ENCODE measurements at regions not wholly inside any gene's neighbourhood (a gene's known extent, or its start where the extent isn't known, plus 50 kb on each side); places are given as distances from the start of the nearest gene placed in this dataset.

DNA sequence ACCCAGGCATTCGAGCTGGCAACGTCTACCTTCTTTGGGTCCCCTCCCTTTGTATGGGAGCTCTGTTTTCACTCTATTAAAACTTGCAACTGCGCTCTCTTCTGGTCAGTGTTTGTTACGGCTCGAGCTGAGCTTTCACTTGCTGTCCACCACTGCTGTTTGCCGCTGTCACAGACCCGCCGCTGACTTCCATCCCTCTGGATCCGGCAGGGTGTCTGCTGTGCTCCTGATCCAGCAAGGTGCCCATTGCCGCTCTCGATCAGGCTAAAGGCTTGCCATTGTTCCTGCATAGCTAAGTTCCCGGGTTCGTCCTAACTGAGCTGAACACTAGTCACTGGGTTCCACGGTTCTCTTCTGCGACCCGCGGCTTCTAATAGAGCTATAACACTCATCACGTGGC is 183.5 kb upstream of the GALNTL6 start:
- no peak for DNase-seq

DNA sequence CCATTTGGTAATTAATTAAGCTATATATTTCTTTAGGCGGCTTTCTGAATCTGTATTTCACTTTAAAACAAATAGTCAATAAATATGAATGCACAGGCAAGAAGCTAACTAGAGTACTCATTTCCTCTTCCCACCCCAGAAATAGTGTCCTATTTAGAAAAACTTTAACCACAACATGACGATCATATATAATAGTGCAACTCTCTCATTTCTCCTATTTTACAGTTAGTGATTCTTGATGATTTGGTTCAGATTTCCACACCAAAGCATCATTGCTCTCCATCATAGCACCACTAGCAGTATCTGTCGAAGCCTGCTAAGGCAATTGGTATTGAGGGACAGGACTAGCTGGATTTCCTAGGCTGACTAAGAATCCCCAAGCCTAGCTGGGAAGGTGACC is 184.0 kb upstream of the GALNTL6 start:
- no peak for DNase-seq

DNA sequence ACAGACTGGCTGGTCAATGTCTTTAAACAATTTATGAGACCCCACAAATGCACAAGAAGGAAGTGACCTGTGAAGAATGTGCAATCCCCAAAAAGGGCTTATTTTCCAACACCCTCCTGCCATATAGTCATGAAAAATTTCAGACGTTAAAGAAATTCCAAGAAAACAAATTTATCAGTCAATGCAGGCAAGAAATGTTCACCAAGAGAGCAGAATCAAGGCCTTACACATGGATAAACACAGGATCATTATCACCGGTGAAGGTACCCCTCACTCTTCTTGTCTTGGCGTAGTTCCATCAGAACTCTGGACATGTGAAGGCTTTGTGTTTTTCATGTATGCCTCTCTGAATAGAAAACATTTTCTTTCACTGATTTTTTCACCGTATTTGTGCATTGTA is 186.7 kb upstream of the GALNTL6 start:
- no peak for DNase-seq

GRCh38 chr4:171622729-171623128 is 190.5 kb upstream of the GALNTL6 start:
- DNase-seq, result no peak

GRCh38 chr4:171621646-171622045 is 191.6 kb upstream of the GALNTL6 start:
- DNase-seq, result no peak

DNA sequence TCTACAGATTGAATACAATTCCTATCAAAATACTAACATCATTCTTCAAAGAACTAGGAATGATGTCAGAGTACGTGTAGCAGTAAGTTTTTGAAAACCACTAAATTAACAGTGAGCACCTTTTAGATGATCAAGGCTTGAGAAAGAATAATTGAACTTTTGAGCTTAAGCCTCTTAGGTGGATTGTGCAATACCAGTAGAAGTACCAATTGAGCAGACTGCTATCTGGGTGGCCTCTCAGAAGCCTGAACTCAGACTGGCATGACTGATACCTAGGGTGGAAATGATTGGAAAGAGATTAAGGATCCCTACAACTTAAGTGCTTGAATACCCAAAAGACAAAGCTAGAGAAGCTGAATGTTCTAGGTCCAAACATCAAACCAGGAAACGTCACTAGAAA is 200.3 kb upstream of the GALNTL6 start:
- DNase-seq, result no peak

- no peak for DNase-seq
Measured at GRCh38 chr4:171602638-171603355, 210.4 kb upstream of the GALNTL6 start.

DNA sequence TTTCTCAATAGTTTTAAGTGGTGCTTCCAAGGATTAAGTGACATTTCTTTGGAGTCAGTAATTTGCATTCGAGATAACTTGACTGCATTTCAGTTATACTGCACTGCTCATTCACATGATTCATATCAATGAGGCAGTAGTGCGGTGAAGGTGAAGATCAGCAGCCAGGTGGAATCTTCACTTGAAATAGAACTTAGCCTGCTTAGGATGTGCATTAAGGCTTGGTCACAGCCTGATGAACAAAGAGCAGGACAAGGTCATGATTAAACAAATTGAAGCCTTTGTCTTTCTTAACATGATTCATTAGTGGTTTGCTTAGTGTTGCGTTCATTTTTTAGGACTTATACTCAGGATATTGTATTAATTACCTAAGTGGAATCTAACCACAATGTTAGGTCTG is 212.1 kb upstream of the GALNTL6 start:
- DNase-seq, result no peak

DNA sequence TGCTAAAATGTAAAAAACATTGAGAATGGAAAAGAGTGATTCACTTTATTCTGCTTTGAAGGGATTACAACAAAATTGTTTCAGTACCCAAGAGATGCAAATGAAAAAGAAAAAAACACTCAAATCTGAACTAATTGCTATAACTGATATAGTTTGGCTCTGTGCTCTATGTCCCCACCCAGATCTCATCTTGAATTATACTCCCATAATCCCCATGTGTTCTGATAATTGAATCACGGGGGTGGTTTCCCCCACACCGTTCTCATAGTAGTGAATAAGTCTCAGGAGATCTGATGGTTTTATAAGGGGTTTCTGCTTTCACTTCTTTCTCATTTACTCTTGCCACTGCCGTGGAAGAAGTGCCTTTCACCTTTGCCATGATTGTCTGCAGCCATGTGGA is 213.6 kb upstream of the GALNTL6 start:
- DNase-seq, result no peak

DNA sequence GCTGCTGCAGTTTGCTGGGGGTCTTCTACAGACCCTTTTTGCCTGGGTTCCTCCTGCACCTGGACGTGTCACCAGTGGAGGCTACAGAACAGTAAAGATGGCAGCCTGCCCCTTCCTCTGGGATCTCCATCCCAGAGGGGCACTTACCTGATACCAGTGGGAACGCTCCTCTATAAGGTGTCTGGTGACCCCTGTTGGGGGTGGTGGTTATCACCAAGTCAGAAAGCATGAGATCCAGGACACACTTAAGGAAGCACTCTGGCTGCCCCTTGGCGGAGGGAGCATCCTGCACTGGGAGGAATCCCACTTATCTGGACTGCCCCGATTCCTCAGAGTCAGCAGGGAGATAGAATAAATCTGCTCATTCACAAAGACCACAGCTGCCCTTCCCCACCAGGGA is 218.9 kb upstream of the GALNTL6 start:
- DNase-seq, result no peak

DNA sequence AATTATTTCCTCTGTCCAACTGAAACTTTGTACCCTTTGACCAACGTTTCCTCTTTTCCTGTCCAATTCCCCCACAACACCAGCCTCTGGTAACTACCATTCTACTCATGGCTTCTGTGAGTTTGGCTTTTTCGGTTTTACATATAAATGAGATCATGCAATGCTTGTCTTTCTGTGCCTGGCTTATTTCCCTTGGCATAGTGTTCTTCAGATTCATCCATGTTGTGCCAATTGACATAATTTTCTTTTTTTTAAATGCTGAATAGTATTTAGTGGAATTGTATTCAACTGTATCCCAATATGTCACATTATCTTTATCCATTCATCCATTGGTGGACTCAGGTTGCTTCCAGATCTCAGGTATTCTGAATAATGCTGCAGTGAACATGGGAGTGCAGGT is 222.5 kb upstream of the GALNTL6 start:
- no peak for DNase-seq

- DNase-seq, result no peak
Measured at GRCh38 chr4:171588764-171589163, 224.4 kb upstream of the GALNTL6 start.

GRCh38 chr4:171588051-171588545 is 225.1 kb upstream of the GALNTL6 start:
- no peak for DNase-seq

- no peak for DNase-seq
Measured at GRCh38 chr4:171583790-171584189, 229.4 kb upstream of the GALNTL6 start.

DNA sequence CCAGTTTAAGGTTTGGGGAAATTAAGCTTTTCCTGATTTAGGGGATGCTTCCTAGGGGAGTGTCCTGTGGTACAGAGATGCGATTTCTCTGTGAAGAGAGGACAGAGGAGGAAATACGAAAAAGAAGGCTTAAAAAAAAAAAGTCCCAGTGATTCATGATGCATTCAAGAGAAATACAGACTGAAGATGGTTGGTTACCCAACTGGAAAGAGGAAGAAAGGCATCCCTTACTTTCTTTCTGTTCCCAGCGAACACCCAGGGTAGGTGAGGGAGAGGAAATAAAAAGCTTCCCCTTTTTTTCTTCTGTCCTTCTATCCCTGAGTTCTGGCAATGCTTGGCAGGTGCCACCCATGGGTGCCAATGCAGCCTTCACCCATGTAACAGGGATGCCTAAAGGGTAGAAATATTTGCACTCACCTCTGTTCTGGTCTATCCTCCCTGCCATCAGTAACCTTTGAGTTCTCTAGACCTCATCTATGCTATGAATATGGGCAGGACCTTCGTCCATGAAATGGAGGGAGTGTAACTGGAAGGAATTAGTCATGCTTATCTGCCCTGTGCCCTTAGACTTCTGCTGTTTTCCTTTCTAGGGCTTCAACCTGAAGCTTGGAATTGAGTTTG is 230.1 kb upstream of the GALNTL6 start:
- DNase-seq, result no peak

- no peak for DNase-seq
Measured at GRCh38 chr4:171573181-171573580, 240.0 kb upstream of the GALNTL6 start.

- no peak for DNase-seq
Measured at GRCh38 chr4:171565130-171565788, 247.9 kb upstream of the GALNTL6 start.

DNA sequence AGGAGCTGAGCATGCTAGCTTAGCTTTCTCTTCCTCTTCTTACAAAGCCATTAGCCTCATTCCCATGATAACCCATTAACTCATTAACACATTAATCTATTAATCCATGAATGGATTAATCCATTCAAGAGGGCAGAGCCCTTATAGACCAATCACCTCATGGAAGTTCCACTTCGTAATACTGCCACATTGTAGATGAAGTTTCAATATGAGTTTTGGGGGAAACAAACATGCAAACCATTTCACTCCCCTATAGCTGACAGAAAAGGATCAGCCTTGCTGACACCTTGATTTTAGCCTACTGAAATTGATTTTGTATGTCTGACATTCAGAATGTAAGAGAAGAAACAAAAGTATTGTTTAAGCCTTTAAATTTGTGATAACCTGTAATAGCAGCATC is 251.8 kb upstream of the GALNTL6 start:
- DNase-seq, result no peak

DNA sequence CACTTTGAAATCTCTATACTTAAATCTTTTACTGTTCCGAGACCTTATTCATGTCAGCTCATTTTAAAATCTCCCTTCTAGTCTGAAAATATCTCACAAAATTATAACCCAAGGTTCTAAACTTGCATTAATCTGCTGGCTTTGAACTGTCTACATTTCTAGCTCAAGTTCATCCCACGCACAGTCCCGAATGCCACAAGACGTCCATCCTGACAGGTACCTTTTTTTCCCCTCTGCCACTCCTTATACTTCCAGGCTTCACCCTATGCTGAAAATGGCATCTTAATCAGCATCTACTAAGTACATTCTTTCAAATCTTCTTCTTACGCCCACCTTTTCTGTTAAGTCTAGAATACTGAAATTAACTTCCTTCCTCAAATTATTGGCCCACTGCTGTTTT is 259.2 kb upstream of the GALNTL6 start:
- no peak for DNase-seq

GRCh38 chr4:171542640-171543039 is 270.6 kb upstream of the GALNTL6 start:
- DNase-seq, result no peak

DNA sequence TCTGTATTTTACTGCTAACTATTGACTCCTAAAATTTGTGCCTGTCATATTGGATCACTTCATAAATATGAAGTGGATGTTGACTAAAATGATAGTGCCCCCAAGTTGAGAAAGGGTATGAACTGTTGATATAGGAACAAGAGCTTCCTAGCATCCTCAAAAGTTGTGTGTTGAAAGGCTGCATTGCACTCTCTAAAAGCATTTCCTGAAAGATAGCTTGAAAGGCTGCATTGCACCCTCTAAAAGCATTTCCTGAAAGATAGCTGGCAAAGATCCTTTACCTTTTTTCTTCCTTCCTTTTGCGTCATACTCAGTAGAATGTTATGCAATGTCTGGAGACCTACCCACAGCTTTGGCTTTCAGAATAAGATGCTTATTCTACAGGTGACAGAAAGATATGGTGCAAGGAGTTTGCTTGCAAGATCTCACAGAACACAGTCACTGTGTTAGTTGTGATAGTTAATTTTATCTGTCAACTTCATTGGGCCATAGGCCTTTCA is 274.6 kb upstream of the GALNTL6 start:
- no peak for DNase-seq

GRCh38 chr4:171534391-171534790 is 278.8 kb upstream of the GALNTL6 start:
- DNase-seq, result no peak

GRCh38 chr4:171532968-171533367 is 280.2 kb upstream of the GALNTL6 start:
- DNase-seq, result no peak

- no peak for DNase-seq
Measured at GRCh38 chr4:171524903-171525302, 288.3 kb upstream of the GALNTL6 start.

All from NCI-H1092 (cell line).